Right lobe of liver (tissue), 4 donors: ENCODE measurements at regions not wholly inside any gene's neighbourhood (a gene's known extent, or its start where the extent isn't known, plus 50 kb on each side); places are given as distances from the start of the nearest gene placed in this dataset.

Source experiments
- POLR2A ChIP-seq: fragments of 450-650 bp; IDR thresholded peaks from one replicate; pipeline ENCODE4 v1.6.1; 2017; ENCODE audit warnings: antibody characterized with exemption, mild to moderate bottlenecking
- TF ChIP-seq, protein P1 (sequence below), 4 donors: fragments of 200-600 bp in 3 of 4; fragments of 450-650 bp in 1 of 4; IDR thresholded peaks; one replicate each; pipeline versions ENCODE4 v1.5.1 to v1.8.0; 2016 to 2022; ENCODE audit warnings: antibody characterized with exemption in 4 of 4, mild to moderate bottlenecking in 2 of 4
- donor health status: DM: no; HTN: no; CAD: no.
- donor health status: DM: no; HTN: no; CAD: no.
- donor health status: DM: no; HTN: yes; CAD: no.

DNA sequence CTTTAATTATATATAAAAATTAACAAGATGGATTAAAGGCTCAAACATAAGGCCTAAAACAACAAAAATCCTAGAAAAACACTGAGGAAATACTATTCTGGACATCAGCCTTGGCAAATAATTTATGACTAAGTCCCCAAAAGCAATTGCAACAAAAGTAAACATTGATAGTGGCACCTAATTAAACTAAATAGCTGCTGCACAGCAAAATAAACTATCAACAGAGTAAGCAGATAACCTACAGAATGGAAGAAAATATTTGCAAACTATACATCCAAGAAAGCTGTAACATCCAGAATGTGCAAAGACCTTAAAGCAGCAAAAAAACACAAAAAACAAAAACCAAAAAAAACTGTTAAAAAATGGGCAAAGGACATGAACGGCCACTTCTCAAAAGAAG, 384.0 kb upstream of the SEMA3D start:
- TF ChIP-seq, protein P1, sequence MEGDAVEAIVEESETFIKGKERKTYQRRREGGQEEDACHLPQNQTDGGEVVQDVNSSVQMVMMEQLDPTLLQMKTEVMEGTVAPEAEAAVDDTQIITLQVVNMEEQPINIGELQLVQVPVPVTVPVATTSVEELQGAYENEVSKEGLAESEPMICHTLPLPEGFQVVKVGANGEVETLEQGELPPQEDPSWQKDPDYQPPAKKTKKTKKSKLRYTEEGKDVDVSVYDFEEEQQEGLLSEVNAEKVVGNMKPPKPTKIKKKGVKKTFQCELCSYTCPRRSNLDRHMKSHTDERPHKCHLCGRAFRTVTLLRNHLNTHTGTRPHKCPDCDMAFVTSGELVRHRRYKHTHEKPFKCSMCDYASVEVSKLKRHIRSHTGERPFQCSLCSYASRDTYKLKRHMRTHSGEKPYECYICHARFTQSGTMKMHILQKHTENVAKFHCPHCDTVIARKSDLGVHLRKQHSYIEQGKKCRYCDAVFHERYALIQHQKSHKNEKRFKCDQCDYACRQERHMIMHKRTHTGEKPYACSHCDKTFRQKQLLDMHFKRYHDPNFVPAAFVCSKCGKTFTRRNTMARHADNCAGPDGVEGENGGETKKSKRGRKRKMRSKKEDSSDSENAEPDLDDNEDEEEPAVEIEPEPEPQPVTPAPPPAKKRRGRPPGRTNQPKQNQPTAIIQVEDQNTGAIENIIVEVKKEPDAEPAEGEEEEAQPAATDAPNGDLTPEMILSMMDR (IDR thresholded peaks at IDR 0.05), result no peak
- TF ChIP-seq POLR2A, result no peak
